GM12872 (cell line): ENCODE measurements at regions not wholly inside any gene's neighbourhood (a gene's known extent, or its start where the extent isn't known, plus 50 kb on each side); places are given as distances from the start of the nearest gene placed in this dataset.
A peak's percentile ranks its signal among the peaks of the same experiment; 100 is the strongest.

Experiments
- TF ChIP-seq, protein P1 (sequence below): IDR thresholded peaks from 3 replicates; pipeline ENCODE4 v1.5.1; 2011; ENCODE audit warnings: low read depth, mild to moderate bottlenecking, low read length, moderate library complexity; ENCODE audit not compliant: insufficient read depth

DNA sequence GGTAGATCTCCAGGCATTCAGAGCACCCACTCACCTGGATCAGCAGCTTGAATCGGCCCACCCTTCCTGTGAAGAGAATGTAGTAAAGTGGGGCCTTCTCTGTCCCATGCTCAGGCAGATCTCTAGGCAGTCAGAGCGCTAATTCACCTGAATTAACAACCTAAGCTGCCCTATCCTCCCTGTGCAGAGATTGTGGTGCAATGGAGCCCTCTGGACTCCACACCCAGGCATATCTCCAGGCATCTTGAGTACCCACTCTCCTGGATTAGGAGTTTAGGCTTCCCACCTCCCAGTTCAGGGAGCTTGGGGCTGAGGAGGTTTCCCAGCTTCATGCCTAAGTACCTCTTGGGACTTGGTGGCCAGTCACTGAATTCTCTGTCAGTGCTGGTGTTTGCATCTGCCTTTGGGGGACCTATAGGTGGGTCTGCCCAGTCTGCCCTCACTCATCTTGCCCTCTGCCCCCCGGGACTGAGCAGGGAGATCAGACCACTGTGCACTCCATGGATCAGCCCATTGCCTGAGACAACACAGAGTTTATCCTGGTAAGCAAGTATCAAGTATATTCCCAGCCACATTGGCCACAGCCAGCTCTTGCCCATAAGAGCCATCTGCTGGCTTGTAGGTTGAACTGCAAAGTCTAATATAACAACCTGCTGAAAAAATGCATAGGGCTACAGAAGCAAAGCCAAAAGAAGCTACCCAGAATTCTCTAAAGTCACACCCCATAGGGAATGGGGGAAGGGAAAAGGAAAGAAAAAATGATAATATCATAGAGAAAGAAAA, 372.9 kb downstream of the KLHL13 start:
- TF ChIP-seq, protein P1, sequence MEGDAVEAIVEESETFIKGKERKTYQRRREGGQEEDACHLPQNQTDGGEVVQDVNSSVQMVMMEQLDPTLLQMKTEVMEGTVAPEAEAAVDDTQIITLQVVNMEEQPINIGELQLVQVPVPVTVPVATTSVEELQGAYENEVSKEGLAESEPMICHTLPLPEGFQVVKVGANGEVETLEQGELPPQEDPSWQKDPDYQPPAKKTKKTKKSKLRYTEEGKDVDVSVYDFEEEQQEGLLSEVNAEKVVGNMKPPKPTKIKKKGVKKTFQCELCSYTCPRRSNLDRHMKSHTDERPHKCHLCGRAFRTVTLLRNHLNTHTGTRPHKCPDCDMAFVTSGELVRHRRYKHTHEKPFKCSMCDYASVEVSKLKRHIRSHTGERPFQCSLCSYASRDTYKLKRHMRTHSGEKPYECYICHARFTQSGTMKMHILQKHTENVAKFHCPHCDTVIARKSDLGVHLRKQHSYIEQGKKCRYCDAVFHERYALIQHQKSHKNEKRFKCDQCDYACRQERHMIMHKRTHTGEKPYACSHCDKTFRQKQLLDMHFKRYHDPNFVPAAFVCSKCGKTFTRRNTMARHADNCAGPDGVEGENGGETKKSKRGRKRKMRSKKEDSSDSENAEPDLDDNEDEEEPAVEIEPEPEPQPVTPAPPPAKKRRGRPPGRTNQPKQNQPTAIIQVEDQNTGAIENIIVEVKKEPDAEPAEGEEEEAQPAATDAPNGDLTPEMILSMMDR = peak; percentile 42

- TF ChIP-seq, protein P1 = no peak
Observed at GRCh38 chrX:117713411-117713810, 403.2 kb downstream of the KLHL13 start.

DNA sequence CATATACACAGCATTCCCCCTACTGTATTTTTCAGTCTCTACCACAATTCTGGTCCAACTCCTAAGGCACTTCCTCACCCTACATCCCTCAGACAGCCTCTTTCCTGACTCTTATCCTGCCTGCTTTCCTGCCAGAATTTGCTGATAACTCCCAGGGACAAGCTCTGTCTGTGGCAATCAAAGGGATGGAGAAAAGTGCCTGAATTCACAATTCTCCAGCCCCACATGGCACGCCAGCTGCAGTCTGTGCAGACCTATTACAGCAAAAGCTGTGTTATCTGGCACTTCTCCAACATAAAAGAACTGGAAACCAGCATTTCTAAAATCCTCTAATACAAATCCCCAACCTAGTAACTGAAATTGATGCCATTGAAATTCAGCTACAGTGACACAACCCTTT, 404.8 kb downstream of the KLHL13 start:
- TF ChIP-seq, protein P1 = no peak

DNA sequence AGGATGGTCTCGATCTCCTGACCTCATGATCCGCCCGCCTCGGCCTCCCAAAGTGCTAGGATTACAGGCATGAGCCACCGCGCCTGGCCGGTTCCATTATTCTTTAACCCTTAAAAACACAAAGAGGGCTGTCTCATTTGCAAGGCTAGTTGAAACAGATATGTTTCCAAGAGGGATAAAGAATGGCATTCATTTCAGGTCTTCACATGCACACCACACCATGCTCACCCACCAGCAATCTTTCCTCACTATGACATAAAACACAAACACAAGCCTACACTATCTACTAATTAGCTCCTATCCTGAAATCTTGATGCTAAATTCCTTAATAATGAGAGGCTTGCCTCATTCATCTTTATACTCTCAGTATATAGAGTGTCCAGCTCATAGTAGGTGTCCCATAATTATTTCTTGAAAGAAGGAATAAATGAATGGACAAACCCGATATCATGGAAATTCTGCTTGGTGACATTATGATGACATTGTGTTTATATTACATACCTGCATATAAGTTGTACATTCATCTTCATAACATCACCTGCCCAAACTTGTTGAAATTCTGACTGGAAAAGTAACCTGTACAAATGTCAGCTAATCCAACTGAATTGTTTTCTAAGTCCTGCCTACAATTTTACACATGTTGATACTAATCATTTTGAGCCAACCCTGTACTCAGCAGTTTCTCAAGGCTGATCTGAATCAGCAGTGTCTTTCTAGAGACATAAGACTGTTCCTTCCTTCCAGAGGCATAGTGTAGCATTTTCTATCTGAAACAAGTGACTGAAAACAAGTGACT, 408.5 kb downstream of the KLHL13 start:
- TF ChIP-seq, protein P1 = no peak

- TF ChIP-seq, protein P1 = no peak
Observed at GRCh38 chrX:117701050-117701449, 415.6 kb downstream of the KLHL13 start.

DNA sequence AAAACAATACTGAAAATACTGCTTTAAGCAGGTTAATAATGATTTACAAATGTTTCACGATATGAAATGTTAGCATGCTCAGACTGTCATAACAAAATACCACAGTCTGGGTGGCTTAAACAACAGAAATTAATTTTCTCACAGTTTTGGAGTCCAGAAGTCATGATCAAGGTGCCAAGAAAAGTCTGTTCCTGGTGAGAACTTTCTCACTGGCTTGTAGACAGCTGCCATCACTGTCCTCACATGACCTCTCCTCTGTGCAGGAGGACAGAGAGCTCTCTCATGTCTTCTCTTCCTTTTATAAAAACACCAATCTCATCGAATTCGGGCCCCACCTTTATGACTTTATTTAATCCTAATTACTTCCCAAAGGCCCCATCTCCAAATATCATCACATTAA, 426.7 kb downstream of the KLHL13 start:
- TF ChIP-seq, protein P1 = no peak

- TF ChIP-seq, protein P1 = no peak
Observed at GRCh38 chrX:117680286-117680685, 436.3 kb downstream of the KLHL13 start.
